ENCODE measurements at regions not wholly inside any gene's neighbourhood (a gene's known extent, or its start where the extent isn't known, plus 50 kb on each side); places are given as distances from the start of the nearest gene placed in this dataset.
"Not testable (repeated sequence)": the region's sequence is repeated elsewhere in the genome, so short reads cannot be mapped to it uniquely, and the experiment has no call there.

DNA sequence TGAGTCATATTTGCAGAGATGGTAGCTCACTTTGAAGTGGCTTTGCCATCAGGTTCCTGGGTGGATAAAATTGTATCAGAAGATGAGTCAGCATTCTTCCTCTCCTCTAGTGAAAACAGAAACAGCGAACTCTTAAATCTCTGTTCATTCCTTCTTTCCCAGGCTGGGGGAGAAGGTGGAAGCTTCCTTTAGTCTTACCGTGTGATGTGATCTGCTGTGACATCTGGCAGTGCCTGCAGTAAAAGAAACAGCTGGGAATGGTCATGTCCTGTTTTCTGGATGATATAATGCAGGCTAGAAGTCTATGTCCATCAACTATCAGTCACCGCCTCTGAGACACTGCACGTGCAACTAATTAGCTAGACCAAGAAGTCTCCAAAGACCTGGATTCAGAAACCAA is 171.6 kb downstream of the VAPA start:
- no peak for DNase-seq (ENCODE audit: low read depth)

DNA sequence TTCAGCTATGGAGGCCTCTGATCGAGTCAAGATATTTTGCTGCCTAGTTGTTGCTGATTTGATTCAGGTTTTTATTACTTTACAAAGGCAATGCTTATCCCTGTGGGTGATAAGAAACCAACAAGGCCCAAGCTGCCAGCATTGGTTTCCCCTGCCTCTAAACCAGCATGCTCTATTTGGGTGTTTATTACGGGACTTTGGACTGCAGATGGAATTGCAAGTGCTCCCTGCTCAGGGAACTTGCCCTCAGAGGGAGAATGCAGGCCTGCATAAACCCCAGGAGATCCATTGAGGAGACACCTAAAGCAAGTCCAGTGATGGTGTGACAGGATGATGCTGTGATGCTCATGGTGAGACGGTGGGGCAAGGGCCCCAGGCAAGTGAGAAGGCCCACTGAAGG is 172.1 kb downstream of the VAPA start:
- DNase-seq (ENCODE audit: low read depth), result no peak

DNA sequence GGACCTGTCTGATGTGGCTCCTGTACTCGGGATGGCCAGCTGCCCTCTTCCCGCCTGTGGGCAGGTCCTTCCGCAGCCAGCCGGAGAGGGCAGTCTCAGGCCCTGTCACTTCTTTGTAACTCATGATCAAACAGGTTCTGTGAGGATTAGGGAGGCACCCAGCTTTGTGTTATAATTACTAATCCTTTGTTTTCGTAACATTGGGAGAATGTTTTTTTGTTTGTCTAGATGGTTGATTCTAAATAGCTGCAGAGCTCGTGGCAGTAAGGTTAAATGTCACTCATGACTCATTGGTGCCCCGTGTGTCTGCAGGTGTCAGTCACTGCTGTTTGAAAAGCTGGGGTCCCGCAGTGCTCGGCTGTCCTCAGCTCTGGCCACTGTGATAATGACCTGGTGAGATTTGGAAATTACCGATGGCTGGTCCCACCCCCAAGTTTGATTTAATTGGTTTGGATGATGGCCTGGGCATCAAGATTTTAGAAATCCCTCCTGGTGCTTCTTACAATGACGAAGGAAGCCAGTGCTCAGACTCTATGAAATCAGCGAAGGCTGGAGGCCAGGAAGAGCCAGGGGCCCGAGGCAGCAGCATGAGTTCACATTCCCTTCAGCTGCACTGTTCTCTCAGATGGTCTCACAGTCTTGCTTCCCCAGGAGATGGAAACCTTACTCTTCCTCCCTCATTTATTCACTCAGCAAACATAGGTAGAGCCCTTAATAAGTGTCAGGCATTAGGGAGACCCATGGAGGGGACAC is 172.8 kb downstream of the VAPA start:
- no peak for DNase-seq (ENCODE audit: low read depth)

DNA sequence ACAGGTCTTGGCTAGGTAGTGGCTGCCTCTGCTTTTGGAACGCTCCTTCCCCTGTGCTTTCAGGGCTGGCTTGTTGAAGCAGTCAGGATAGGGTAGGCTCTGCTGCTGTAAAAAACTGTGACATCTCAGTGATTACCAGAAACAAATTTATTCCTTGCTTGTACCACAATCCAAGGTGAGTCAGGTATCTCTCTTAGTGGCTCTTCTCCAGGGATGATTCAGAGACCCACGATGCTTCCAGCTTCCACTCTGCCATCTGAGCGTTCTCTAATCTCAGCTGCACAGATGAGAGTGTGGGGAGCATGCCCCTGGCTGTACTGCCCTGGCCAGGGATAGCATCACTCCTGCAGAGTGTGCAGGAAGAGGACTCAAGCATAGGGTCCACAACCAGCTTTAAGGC is 174.9 kb downstream of the VAPA start:
- no peak for DNase-seq (ENCODE audit: low read depth)

DNA sequence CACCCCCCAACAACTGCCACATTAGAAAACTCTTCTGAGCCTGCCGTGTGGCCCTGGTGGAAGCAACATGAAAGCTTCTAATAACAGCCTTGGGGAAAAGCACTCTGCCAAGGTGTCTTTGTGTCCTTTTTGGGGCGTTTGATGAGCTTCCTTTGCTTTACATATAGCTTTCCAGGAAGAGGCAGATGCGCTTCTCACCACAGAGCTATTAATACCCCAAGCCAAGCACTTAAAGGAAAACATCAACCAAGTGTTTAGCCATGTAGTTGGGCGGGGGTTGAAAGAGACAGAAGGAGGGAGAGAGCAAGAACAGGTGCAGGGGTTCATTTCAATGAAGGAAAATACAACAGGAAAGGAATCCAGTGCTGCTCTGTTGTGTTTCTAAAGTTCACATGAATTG is 176.1 kb downstream of the VAPA start:
- no peak for DNase-seq (ENCODE audit: low read depth)

DNA sequence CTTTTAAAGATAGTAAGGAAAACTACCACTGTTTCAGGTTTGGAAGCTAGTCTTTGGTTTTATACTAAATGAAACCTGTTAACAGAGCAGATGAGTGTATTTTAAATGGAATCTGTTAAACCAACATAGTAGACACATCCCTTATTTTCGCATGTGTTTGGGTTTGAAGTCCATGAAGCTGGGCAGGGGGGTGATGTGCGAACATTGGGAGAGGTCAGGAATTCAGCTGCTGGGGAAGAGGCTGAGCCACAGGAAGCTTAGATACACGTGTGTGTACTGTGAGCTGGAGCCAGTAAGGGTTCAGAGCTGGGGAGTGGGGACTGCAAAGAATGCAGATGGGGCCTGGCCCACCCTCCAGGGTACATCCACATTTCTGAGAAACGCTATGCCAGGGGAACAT is 176.9 kb downstream of the VAPA start:
- no peak for DNase-seq (ENCODE audit: low read depth)

DNA sequence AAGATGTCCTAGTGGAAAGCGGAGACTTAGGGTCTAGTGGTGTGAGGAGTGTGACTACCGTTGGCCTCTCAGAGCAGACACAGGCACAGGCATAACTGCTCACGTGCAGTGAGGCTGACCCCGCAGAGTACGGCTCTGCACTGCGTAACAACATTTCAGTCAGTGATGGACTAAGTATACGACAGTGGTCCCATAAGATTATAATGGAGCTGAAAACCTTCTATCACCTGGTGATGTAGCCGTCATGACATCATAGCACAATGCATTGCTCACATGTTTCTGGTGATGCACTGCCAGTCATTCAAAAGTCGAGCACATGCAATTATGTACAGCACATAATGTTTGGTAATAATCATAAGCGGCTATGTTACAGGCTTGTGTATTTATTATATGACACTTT is 179.6 kb downstream of the VAPA start:
- no peak for DNase-seq (ENCODE audit: low read depth)

DNA sequence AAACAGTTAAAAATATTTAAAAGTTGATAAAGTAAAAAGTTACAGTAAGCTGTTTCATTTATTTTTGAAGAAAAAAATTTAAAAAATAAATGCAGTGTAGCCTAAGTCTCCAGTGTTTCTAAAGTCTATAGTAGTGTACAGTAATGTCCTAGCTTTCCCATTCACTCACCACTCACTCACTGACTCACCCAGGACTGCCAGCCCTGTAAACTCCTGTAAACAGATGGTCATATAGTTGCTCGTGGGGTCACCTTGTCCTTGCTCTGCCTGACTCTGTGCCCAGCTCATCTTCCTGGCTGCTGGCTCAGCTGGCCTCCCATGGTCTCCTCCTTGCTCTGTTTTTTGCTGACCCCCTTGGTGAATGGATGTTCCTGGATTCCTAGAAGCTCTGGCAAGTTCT is 180.3 kb downstream of the VAPA start:
- no peak for DNase-seq (ENCODE audit: low read depth)

DNA sequence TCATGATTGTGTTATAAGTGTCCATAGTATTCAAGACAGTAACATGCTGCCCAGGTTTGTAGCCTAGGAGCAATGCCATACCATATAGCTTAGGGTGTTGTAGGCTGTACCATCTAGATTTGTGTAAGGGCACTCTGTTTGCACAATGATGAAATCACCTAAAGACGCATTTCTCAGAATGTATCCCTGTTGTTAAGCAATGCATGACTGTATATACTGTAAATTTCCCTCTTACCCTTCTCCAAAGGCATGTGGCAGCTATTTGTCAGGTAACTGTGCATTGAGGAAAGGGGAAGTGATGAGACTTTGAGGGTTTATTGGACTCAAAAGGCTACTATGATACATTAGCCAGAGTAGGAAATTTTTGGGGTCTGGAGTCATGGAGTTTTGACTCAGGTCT is 180.8 kb downstream of the VAPA start:
- no peak for DNase-seq (ENCODE audit: low read depth)

DNA sequence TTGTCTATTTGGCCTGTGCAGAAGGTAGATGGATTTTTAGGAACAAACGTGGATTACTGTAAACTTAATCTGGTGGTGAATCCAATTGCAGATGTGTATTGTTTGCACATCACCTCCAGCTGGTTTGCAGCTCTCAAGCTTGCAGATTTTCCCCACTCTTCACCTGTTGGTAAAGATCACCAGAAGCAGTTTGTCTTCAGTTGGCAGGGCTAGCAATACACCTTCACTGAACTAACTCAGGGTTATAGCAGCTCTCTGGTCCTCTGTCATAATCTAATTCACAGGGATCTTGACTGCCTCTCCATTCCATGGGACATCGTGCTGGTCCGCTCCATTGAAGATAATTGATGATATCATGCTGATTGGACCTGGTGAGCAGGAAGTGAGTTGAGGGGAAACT is 181.5 kb downstream of the VAPA start:
- DNase-seq (ENCODE audit: low read depth), result no peak

DNA sequence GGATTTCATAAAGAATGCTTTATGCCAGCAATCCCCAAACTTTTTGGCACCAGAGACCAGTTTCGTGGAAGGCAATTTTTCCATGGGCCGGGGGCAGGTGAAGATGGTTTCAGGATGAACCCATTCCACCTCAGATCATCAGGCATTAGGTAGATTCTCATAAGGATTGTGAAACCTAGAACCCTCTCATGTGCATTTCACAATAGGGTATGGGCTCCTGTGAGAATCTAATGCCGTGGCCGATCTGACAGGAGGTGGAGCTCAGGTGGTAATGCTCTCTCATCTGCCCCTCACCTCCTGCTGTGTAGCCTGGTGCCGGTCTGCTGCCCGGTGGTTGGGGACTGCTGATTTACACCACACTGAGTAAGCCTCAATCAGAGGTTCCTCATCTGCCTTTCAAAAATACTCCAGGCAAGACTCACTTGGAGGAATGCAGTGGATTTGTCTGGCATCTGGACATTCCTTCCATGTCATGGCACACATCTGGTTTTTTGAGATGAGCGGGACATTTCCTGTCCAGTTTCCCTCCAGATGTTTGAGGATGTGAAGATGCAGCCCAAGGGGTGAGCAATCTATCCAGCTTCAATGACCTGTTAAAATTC is 185.8 kb downstream of the VAPA start:
- DNase-seq (ENCODE audit: low read depth), result no peak

DNA sequence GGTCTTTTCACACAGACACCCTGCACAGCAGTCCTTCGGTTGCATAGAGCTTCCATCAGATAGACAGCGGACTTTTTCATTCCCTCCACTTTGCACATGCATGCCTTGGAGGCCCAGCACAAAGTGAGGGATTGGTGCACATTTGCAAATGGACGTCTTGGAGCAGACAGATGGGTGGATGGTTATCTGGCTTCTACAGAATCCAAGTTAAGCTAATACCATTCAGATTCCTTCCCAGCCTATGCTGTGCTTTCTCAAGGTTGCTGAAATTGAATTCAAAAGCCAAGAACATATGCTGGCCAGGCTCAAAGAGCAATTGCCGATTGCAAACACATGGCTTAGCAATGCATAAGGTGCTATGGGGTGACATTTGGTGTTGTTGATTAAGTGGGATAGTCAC is 186.4 kb downstream of the VAPA start:
- no peak for DNase-seq (ENCODE audit: low read depth)

DNA sequence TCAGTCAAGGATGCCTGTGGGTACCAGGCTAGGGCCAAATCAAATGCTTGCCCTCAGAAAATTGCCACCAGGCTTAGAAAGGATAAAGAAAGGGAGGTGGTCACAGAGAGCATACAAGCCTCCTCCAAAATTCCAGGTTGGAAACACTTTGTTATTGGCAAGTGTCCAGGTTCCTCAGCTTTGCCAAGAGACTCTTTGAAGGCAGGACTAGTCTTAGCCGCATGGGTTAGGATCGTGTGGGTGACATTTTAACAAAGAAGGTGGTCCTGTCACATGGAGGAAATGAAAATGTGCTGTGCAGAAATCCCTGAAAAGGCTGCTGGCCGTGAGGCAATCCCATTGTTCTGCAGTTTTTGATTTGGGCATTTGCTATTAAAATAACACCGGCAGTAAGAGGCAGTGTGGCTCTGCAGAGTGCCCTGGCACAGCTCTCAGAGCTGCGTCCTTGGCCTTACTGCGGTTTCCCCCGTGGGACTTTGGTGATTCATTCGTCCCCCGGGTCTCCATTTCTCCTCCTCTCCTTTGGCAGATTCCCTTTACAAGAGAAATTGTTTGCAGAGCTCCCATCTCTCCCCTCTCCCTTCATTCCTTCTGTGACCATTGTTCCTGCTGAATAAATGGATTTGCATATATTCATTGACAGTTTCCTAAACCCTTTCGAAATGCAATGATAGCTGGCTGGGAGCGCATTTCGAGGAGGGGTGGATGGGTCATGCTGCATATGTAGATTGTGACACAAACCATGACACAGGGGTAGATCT is 187.3 kb downstream of the VAPA start:
- no peak for DNase-seq (ENCODE audit: low read depth)

DNA sequence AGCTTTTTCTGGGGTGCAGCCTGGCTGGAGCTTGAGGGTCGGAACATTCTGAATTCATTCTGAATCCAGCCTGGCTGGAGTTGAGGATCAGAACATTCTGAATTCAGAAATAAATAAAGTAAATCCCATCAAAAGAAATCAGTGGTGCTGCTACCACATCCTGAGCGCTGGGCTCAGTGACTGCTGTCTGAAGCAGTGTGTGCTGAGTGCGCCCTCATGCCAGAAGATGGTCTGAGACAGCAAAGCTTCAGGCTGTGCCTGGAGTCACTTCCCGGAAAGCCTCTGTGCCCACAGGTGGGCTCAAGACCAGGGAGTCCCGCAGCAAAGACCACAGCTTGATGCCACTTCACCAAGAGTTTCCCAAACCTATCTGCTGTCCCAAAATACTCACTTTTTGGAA is 187.9 kb downstream of the VAPA start:
- no peak for DNase-seq (ENCODE audit: low read depth)

DNA sequence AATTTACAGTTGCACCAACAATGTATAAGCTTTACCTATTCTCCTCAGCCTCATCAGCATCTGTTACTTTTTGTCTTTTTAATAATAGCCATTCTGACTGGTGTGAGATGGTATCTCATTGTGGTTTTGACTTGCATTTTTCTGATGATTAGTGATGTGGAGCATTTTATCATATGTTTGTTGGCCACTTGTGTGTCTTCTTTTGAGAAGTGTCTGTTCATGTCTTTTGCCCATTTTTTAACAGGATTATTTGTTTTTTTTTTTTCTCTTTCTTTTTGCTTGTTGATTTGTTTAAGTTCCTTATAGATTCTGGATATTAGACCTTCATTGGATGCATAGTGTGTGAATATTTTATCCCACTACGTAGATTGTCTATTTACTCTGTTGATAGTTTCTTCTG is 191.3 kb downstream of the VAPA start:
- DNase-seq (ENCODE audit: low read depth), result not testable (repeated sequence)

DNA sequence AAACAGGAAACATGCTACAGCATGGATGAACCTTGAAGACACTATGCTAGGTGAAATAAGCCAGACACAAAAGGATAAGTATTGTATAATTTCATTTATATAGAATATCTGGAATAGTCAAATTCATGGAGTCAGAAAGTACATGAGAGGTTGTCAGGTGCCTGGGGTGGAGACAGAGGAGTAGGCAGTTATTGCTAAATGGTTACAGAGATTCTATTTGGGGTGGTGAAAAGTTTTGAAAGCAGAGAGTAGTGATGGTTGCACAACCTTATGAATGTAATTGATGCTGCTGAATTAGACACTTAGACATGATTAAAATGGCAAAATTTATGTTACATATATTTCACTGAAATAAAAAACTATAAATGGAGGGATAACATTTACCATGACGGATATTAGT is 197.4 kb downstream of the VAPA start:
- DNase-seq (ENCODE audit: low read depth), result no peak

DNA sequence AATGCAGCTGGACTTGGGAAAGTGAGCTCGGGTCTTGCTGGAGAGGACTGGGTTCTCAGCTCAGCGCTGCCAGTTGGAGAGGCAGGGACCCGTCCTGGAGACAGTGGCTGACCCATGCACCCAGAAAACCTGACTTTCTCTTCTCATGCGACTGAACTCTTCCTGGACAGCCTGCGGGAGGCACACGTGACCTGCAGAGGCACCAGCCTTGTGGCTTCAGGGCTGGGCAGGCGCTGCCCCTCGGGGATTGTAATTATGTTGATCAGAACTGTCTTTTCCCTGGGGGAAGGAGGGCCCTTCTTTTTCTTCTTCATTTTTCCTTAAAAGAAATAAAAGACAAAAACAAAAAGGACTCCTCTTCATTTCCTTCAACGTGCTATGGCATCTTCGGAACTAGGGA is 198.1 kb downstream of the VAPA start:
- DNase-seq (ENCODE audit: low read depth), result no peak

DNA sequence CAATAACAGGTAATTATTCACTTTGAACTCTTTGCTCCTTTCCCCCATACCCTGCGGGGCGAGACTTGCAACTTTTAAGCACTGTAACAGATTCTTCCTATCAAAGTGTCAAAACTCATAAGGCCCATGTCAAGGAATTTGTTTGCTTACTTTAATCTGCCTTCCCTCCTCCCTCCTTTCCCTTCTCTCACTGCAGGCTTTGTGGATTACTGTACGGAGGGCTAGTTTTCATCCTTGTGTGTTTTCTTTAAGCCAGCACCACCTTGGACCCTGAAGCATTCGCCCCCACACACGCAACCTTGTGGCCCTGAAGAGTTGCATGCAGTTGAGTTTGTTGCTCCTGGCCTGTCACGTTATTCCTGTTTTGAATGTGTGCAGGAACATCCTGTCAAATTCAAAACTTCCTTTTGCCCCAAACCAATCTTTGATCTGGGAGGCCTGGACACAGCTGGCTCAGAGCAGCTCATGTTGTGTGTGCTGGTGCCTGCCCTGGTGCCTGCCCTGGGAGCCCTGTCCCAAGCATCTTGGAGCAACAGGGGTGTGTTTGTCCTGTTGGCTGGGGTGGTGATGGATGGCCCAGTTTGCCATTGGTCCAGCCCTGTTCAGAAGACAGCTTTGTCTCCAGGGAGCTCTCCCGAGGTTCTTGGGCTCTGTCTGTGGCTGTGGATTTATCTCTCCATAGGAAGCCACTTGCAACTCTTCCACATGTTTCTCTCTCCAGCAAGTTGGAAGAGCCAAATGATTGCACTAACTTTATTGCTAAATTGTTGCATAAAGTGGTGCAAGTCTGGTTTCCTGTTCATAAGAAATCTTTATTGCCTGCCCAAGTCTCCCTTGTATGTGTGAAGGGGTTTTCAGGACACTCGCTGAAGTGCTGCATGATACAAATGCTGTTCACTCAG is 199.6 kb downstream of the VAPA start:
- no peak for DNase-seq (ENCODE audit: low read depth)

DNA sequence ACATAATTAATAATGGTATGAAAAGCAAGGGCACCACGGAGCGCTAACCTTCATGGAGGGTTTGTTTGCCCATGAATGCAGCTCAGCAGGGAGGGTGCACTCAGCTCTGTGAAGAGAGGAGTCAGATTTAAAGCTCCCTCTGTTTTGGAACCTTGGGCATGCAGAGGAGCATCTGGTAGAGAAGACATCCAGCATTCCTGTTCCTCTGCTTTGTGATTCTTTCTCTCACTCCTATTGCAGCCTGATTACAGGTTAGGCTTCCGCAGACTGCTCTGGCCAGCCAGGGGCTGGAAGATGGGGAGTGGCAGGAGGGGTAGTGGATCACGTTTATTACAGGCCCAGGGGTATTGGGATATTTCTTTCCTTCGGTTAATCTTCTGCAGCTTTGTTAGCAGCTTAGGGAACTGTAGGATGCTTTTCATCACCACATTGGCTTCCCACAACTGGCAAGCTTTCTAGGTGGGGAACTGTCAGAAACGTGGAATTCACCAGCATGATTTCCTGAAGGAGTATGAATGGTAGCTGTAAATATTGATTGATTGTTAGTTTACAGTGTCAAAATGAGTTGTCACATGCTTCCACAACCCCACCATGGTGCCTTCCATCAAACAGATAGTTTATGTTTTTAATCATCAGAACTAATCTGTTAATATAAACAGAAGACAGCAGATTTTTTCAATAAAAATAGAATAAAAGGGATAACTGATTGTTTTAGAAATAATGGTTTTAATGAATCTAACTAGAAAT is 201.1 kb downstream of the VAPA start:
- no peak for DNase-seq (ENCODE audit: low read depth)

DNA sequence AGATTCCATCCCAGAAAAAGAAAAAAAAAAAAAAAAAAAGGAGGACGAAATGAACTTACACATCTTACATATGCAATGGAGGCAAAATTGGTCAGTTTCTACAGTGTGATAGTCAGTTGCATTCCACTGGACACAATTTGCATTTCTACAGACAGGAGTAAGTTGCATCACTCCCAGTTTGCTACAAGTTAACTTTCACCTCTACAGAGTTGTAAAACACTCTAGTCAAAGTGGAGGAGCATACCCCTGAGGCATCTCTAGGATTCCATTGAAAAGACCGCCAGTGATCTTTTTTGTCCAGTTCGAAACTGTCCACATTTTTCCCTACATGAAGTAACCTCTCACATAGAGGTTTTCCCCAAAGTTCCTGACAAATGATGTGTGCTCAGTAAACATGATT is 202.8 kb downstream of the VAPA start:
- DNase-seq (ENCODE audit: low read depth), result no peak

DNA sequence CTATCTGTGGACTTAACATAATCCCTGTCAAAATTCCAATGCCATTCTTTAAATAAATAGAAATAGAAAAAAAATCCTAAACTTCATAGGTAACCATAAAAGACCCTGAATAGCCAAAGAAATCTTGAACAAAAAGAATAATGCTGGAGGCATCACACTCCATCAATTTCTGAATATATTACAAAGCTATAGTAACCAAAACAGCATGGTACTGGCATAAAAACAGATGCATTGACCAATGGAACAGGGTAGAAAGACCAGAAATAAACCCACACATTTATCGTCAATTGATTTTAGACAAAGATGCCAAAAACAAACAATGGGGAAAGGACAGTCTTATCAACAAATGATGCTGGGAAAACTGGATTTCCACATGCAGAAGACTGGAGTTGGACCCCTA is 205.7 kb downstream of the VAPA start:
- no peak for DNase-seq (ENCODE audit: low read depth)

DNA sequence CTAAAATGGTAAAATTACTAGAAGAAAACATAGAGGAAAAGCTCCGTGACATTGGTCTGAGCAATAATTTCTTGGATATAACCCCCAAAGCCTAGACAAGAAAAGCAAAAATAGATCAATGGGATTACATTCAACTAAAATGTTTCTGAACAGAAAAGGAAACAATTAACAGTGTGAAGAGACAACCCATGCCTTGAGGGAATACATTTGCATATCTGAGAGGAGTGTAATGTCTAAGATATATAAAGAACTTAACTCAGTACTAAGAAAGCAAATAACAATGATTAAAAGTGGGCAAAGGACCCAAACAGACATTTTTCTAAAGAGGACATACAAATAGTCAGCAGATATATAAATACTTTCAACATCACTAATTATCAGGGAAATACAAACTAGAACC is 206.2 kb downstream of the VAPA start:
- DNase-seq (ENCODE audit: low read depth), result no peak

Data from activated gamma-delta T cell treated with anti-CD3 and anti-CD28 coated beads, Interleukin-2, amount 50 U/mL, for 16 hours (primary cell).